Ovary (tissue), 7 donors: ENCODE measurements at regions not wholly inside any gene's neighbourhood (a gene's known extent, or its start where the extent isn't known, plus 50 kb on each side); places are given as distances from the start of the nearest gene placed in this dataset.

Experiments used
- DNase-seq, 5 donors: peaks; one replicate each; pipeline ENCODE4 v3.0.0-alpha.2; 2019 to 2020
- H3K27ac ChIP-seq, 2 donors: fragments of 200-600 bp; one replicate each; pipeline versions ENCODE4 v1.5.1 to v1.8.0; 2019 to 2022
- H3K27me3 ChIP-seq: fragments of 200-600 bp; one replicate; pipeline ENCODE4 v1.8.0; 2022
- H3K36me3 ChIP-seq: fragments of 200-600 bp; sonication (generic); one replicate; pipeline ENCODE4 v1.5.1; 2019
- H3K4me1 ChIP-seq: one replicate; pipeline ENCODE4 v1.8.1; 2013; ENCODE audit warnings: mild to moderate bottlenecking, moderate library complexity; ENCODE audit not compliant: insufficient read depth
- H3K4me3 ChIP-seq: fragments of 200-600 bp; sonication (generic); one replicate; pipeline ENCODE4 v1.5.1; 2017
- H3K9me3 ChIP-seq, 2 donors: fragments of 200-600 bp in 1 of 2; sonication (generic) in 1 of 2; one replicate each; pipeline versions ENCODE4 v1.5.1 to v1.8.1; 2013 to 2019; ENCODE audit warnings: mild to moderate bottlenecking in 1 of 2, moderate library complexity in 1 of 2
- EP300 ChIP-seq: sonication (generic); formaldehyde crosslinking; IDR thresholded peaks from one replicate; pipeline ENCODE4 v1.6.1; 2017; ENCODE audit warnings: antibody characterized with exemption
- POLR2A ChIP-seq: fragments of 450-650 bp; IDR thresholded peaks from one replicate; pipeline ENCODE4 v1.6.1; 2017; ENCODE audit warnings: antibody characterized with exemption, mild to moderate bottlenecking, moderate library complexity
- WGBS, 3 donors: extraction: QIAGEN DNeasy Blood & Tissue Kit in 1 of 3; methylation state at CpG; one replicate each; pipeline versions ENCODE4 v1.1.5 to v1.1.7; 2013 to 2017; 5-methylcytosine and 5-hydroxymethylcytosine counted together
- intact Hi-C, 4 donors: fragments of 100-400 bp; cut with DNase I; formaldehyde crosslinking; loops; one replicate each; pipeline versions ENCODE4 v1.11.0 to v1.15.1; 2022 to 2023
- TF ChIP-seq, protein P1 (sequence below), 3 donors: fragments of 450-650 bp in 2 of 3; fragments of 200-600 bp in 1 of 3; IDR thresholded peaks; one replicate each; pipeline versions ENCODE4 v1.5.1 to v1.8.0; 2016 to 2022; ENCODE audit warnings: antibody characterized with exemption in 3 of 3, mild to moderate bottlenecking in 1 of 3
- donor health status: DM: no; HTN: no; CAD: no; lungs with moderate emphysema.
- donor health status: DM: no; HTN: no; CAD: no.
- donor health status: Bipolar disorder and iron deficiency.
- donor health status: DM: no; HTN: no; CAD: no.
- donor health status: DM: yes; HTN: yes; CAD: no.

DNA sequence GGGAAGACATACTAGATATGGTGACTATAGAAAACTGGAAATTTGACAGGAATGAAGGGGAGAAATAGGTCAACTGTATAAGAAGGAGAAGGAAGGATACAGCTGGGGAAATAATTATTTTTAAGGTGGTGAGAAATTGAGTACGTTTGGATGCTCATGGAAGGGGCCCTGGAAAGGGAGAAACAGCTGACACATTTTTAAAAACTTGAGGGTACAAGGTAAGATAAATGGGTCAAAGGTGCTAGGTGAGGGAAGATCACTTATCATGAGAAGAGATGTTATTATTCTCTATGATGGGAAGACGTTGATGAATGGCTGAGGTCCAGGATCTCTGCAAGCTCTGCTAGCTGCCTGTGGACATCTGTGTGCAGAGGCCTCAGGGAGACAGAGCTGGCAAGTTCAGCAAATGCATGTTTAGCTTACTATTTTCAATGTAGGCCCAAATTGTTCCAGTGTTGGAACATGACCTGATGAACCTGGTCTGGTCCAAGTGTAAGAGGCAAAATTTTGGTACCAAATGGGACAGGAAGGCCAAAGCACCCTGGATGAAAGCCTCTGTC lies 181.7 kb downstream of the MTRR start:
- no peak overlapping the region for H3K4me3 ChIP-seq
- intact Hi-C loops: no loop called here
- no peak for DNase-seq
- H3K27ac ChIP-seq: no peak overlapping the region
- no peaks in the 10 kb centered on the region for H3K36me3 ChIP-seq
- no peaks in the 10 kb centered on the region for H3K9me3 ChIP-seq
- no peaks in the 10 kb centered on the region for H3K27me3 ChIP-seq
- H3K4me1 ChIP-seq: no peaks in the 10 kb centered on the region
- TF ChIP-seq POLR2A (no peak), EP300 (no peak)
- TF ChIP-seq, protein P1, sequence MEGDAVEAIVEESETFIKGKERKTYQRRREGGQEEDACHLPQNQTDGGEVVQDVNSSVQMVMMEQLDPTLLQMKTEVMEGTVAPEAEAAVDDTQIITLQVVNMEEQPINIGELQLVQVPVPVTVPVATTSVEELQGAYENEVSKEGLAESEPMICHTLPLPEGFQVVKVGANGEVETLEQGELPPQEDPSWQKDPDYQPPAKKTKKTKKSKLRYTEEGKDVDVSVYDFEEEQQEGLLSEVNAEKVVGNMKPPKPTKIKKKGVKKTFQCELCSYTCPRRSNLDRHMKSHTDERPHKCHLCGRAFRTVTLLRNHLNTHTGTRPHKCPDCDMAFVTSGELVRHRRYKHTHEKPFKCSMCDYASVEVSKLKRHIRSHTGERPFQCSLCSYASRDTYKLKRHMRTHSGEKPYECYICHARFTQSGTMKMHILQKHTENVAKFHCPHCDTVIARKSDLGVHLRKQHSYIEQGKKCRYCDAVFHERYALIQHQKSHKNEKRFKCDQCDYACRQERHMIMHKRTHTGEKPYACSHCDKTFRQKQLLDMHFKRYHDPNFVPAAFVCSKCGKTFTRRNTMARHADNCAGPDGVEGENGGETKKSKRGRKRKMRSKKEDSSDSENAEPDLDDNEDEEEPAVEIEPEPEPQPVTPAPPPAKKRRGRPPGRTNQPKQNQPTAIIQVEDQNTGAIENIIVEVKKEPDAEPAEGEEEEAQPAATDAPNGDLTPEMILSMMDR (IDR thresholded peaks at IDR 0.05): no peak
- WGBS, 3 donors: 61 to 66% (median 62%) methylated on average over 2 of the region's 2 CpGs

DNA sequence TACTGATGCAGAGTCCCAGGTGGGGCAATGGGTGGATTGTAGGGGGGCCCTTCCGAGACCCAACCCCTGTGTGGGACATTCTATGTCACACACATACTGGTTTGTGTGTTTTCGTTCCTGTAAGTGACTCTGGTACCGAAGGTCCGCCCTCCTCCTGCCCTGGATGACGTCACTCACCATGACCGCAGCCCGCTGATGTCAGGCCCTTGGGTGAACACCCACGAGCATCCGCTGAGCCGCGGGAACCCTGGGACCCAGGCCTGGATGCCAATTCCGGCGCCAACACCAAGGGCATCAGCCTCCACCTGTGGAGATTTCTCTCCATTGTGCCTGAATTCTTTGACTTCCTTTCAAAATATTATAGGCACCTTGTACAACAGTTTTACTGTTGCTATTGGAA lies 184.3 kb downstream of the MTRR start:
- Histone ChIP-seq H3K9me3 (no peaks in the 10 kb centered on the region), H3K4me3 (no peak overlapping the region), H3K27me3 (no peaks in the 10 kb centered on the region), H3K4me1 (peaks cover 8% of the 10 kb centered on the region), H3K27ac (no peak overlapping the region), H3K36me3 (no peaks in the 10 kb centered on the region)
- intact Hi-C loops: no loop called here
- 90 to 94% (median 92%) methylated on average over 13 of the region's 13 CpGs for WGBS, 3 donors
- TF ChIP-seq, protein P1 (IDR thresholded peaks at IDR 0.05): no peak
- no peak for TF ChIP-seq POLR2A
- TF ChIP-seq EP300: no peak
- no peak for DNase-seq

DNA sequence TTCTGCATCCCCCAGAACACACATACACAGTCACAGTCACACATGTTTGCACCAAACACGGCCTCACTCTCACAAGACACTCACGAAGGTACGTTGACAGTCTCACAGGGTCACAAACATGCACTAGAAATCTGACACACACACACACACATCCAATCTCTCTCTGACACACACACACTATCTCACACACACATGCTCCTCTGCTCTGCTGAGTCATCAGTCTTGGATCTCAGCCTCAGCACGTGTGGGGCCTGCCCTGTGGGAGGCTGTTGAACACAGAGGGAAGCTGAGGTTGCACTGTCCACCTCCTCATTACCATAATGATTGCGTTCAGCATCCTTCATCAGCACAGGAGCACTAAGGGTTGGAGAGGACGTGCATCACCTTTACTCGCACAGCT lies 188.8 kb downstream of the MTRR start:
- Histone ChIP-seq H3K27ac (no peak overlapping the region), H3K4me3 (no peak overlapping the region), H3K4me1 (peaks cover 20% of the 10 kb centered on the region), H3K9me3 (no peaks in the 10 kb centered on the region), H3K27me3 (no peaks in the 10 kb centered on the region), H3K36me3 (no peaks in the 10 kb centered on the region)
- intact Hi-C loops: no loop called here
- peak; percentile 75 to 81 (median 76) for DNase-seq
- 23 to 29% (median 29%) methylated on average over 7 of the region's 7 CpGs for WGBS, 3 donors
- TF ChIP-seq EP300 (no peak), POLR2A (no peak)
- TF ChIP-seq, protein P1 (IDR thresholded peaks at IDR 0.05): no peak

DNA sequence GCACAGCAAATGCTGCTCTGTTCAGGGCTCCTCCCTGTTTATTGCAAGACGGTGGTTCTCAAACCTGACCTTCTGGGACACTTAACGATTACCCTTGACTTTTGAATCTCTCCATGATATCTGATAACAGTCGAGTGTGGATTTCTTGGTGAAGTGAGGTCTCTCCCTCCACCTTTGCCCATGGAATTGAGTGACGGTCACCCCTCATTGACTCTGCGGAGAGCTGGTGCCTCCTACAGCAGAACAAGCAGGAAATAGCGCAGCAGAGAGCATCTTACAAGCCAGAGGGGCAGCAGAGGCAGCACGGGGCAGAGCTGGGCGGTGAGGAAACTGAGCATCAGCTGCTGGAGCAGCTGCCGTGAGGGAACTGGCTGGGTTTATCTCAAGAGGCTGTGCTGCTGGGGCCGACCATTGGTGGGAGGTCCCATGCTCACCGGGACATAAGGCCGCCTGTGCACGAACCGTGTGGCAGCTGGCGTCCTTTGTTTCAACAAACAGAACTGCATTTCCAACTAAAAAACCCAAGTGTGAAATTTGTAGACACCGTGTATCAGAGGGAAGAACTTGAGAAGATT lies 189.8 kb downstream of the MTRR start:
- Histone ChIP-seq H3K9me3 (no peaks in the 10 kb centered on the region), H3K4me3 (no peak overlapping the region), H3K27ac (no peak overlapping the region), H3K4me1 (peaks cover 20% of the 10 kb centered on the region), H3K36me3 (no peaks in the 10 kb centered on the region), H3K27me3 (no peaks in the 10 kb centered on the region)
- WGBS, 3 donors: 90 to 93% (median 91%) methylated on average over 16 of the region's 16 CpGs
- TF ChIP-seq, protein P1 (IDR thresholded peaks at IDR 0.05): no peak
- no peak for TF ChIP-seq POLR2A
- intact Hi-C loops: no loop called here
- no peak for DNase-seq
